H7 (cell line): ENCODE measurements at regions not wholly inside any gene's neighbourhood (a gene's known extent, or its start where the extent isn't known, plus 50 kb on each side); places are given as distances from the start of the nearest gene placed in this dataset.

Source experiments
- DNase-seq: peaks from one replicate; pipeline ENCODE4 v3.0.0; 2012
- H3K27me3 ChIP-seq: 2 replicates; pipeline ENCODE4 v1.6.0; 2011; ENCODE audit warnings: mild to moderate bottlenecking, low read length; ENCODE audit not compliant: control insufficient read depth, insufficient read depth
- H3K36me3 ChIP-seq: replicated peaks from 2 replicates; pipeline ENCODE4 v1.5.1; 2011; ENCODE audit warnings: low read length; ENCODE audit not compliant: control insufficient read depth, insufficient read depth
- H3K4me3 ChIP-seq: 2 replicates; pipeline ENCODE4 v1.5.1; 2011; ENCODE audit warnings: low read depth, mild to moderate bottlenecking, control low read depth, low read length, moderate library complexity; ENCODE audit not compliant: insufficient read depth

- Histone ChIP-seq H3K27me3 (no peaks in the 10 kb centered on the region), H3K36me3 (no peaks in the 10 kb centered on the region), H3K4me3 (no peak overlapping the region)
- no peak for DNase-seq
These were observed 577.1 kb downstream of the HACE1 start for GRCh38 chr6:104282581-104282980.

GRCh38 chr6:104281370-104281769 lies 578.3 kb downstream of the HACE1 start:
- H3K27me3 ChIP-seq = no peaks in the 10 kb centered on the region
- no peak overlapping the region for H3K4me3 ChIP-seq
- no peaks in the 10 kb centered on the region for H3K36me3 ChIP-seq
- DNase-seq = peak; percentile 19

- H3K4me3 ChIP-seq = no peak overlapping the region
- DNase-seq = no peak
- H3K27me3 ChIP-seq = no peaks in the 10 kb centered on the region
- no peaks in the 10 kb centered on the region for H3K36me3 ChIP-seq
These were observed 591.3 kb downstream of the HACE1 start for GRCh38 chr6:104268389-104268788.

GRCh38 chr6:104266922-104267321 lies 592.8 kb downstream of the HACE1 start:
- H3K27me3 ChIP-seq = no peaks in the 10 kb centered on the region
- no peak for DNase-seq
- H3K36me3 ChIP-seq = no peaks in the 10 kb centered on the region
- no peak overlapping the region for H3K4me3 ChIP-seq

GRCh38 chr6:104256646-104257045 lies 603.1 kb downstream of the HACE1 start:
- no peaks in the 10 kb centered on the region for H3K36me3 ChIP-seq
- H3K4me3 ChIP-seq = no peak overlapping the region
- no peak for DNase-seq
- no peaks in the 10 kb centered on the region for H3K27me3 ChIP-seq

GRCh38 chr6:104253236-104253635 lies 606.5 kb downstream of the HACE1 start:
- Histone ChIP-seq H3K4me3 (no peak overlapping the region), H3K36me3 (no peaks in the 10 kb centered on the region), H3K27me3 (no peaks in the 10 kb centered on the region)
- DNase-seq = no peak

GRCh38 chr6:104252276-104252675 lies 607.4 kb downstream of the HACE1 start:
- no peak for DNase-seq
- Histone ChIP-seq H3K36me3 (no peaks in the 10 kb centered on the region), H3K27me3 (no peaks in the 10 kb centered on the region), H3K4me3 (no peak overlapping the region)

- H3K36me3 ChIP-seq = no peaks in the 10 kb centered on the region
- H3K4me3 ChIP-seq = no peak overlapping the region
- no peaks in the 10 kb centered on the region for H3K27me3 ChIP-seq
- no peak for DNase-seq
These were observed 608.1 kb downstream of the HACE1 start for GRCh38 chr6:104251651-104252050.

- Histone ChIP-seq H3K36me3 (no peaks in the 10 kb centered on the region), H3K27me3 (no peaks in the 10 kb centered on the region), H3K4me3 (no peak overlapping the region)
- DNase-seq = no peak
These were observed 618.9 kb downstream of the HACE1 start for GRCh38 chr6:104240865-104241264.

GRCh38 chr6:104239971-104240370 lies 619.7 kb downstream of the HACE1 start:
- no peak overlapping the region for H3K4me3 ChIP-seq
- no peaks in the 10 kb centered on the region for H3K36me3 ChIP-seq
- H3K27me3 ChIP-seq = no peaks in the 10 kb centered on the region
- no peak for DNase-seq

GRCh38 chr6:104229057-104229456 lies 630.7 kb downstream of the HACE1 start:
- H3K36me3 ChIP-seq = no peaks in the 10 kb centered on the region
- no peaks in the 10 kb centered on the region for H3K27me3 ChIP-seq
- no peak for DNase-seq
- no peak overlapping the region for H3K4me3 ChIP-seq

GRCh38 chr6:104227508-104227907 lies 632.2 kb downstream of the HACE1 start:
- H3K27me3 ChIP-seq = no peaks in the 10 kb centered on the region
- no peak overlapping the region for H3K4me3 ChIP-seq
- no peaks in the 10 kb centered on the region for H3K36me3 ChIP-seq
- DNase-seq = no peak

GRCh38 chr6:104226790-104227446 lies 632.8 kb downstream of the HACE1 start:
- no peak for DNase-seq
- Histone ChIP-seq H3K36me3 (no peaks in the 10 kb centered on the region), H3K27me3 (no peaks in the 10 kb centered on the region), H3K4me3 (no peak overlapping the region)

- H3K4me3 ChIP-seq = no peak overlapping the region
- DNase-seq = no peak
These were observed 641.6 kb downstream of the HACE1 start for GRCh38 chr6:104218116-104218515.

GRCh38 chr6:104214901-104215300 lies 644.8 kb downstream of the HACE1 start:
- DNase-seq = no peak
- H3K4me3 ChIP-seq = no peak overlapping the region

More at GRCh38 chr6:104218116-104218515, 641.6 kb downstream of the HACE1 start:
- Histone ChIP-seq H3K36me3 (no peaks in the 10 kb centered on the region), H3K27me3 (no peaks in the 10 kb centered on the region)

More at GRCh38 chr6:104214901-104215300, 644.8 kb downstream of the HACE1 start:
- no peaks in the 10 kb centered on the region for H3K27me3 ChIP-seq
- no peaks in the 10 kb centered on the region for H3K36me3 ChIP-seq
